Endothelial cell of umbilical vein (primary cell): ENCODE measurements at regions not wholly inside any gene's neighbourhood (a gene's known extent, or its start where the extent isn't known, plus 50 kb on each side); places are given as distances from the start of the nearest gene placed in this dataset.

Source experiments
- BruUV-seq: library from RNA; stranded (reverse); fragments of 400-500 nt; replicated peaks from 2 replicates; lab custom pipeline; 2021; lab: Mats Ljungman, UMichigan
- CTCF ChIA-PET: fragments of 300-600, 350-600 bp; sonication (Branson Sonifier 250); formaldehyde crosslinking; loops from one replicate; lab custom pipeline; 2021; ENCODE audit warnings: antibody characterized with exemption, inconsistent platforms; lab: Charles Lee
- POLR2A ChIA-PET: fragments of 300-600, 350-600 bp; sonication (Branson Sonifier 250); formaldehyde crosslinking; loops from one replicate; lab custom pipeline; 2021; ENCODE audit warnings: antibody characterized with exemption, inconsistent platforms; lab: Charles Lee
- DNase-seq: peaks from one replicate; pipeline ENCODE4 v3.0.0-alpha.2; 2011; ENCODE audit warnings: low read depth, low spot score
- FAIRE-seq: peaks from 2 replicates; lab custom pipeline; 2011; peaks lifted over from hg19 to GRCh38; lab: Jason Lieb, UNC
- H2AFZ ChIP-seq: 2 replicates; pipeline ENCODE4 v1.6.0; 2012; ENCODE audit warnings: low read depth, low read length, control low read depth, inconsistent platforms
- H3K27ac ChIP-seq: 2 replicates; pipeline ENCODE4 v1.5.1; 2011; ENCODE audit warnings: low read depth, mild to moderate bottlenecking, control low read depth, low read length, moderate library complexity; ENCODE audit not compliant: insufficient read depth
- H3K27me3 ChIP-seq, 2 experiments: 2 replicates each; pipeline versions ENCODE4 v1.6.0 to v1.6.1; 2011; ENCODE audit warnings: low read length in 2 of 2, mixed read lengths in 1 of 2; ENCODE audit not compliant: control insufficient read depth in 2 of 2, insufficient read depth in 2 of 2
- H3K36me3 ChIP-seq, 2 experiments: 2 replicates in 1 of 2; 3 replicates in 1 of 2; pipeline ENCODE4 v1.5.1; 2011; ENCODE audit warnings: low read length in 2 of 2, mild to moderate bottlenecking in 1 of 2, moderate library complexity in 1 of 2; ENCODE audit not compliant: control insufficient read depth in 2 of 2, insufficient read depth in 2 of 2; ENCODE audit errors: extremely low read depth in 1 of 2
- H3K4me1 ChIP-seq: 3 replicates; pipeline ENCODE4 v1.5.1; 2011; ENCODE audit warnings: mild to moderate bottlenecking, low read length; ENCODE audit not compliant: control insufficient read depth, insufficient read depth; ENCODE audit errors: extremely low read depth
- H3K4me2 ChIP-seq: 2 replicates; pipeline ENCODE4 v1.6.1; 2011; ENCODE audit warnings: low read length, control low read depth, mixed read lengths; ENCODE audit not compliant: insufficient read depth
- H3K4me3 ChIP-seq, 3 experiments: fragments of 200-600 bp in 1 of 3; sonication (generic), shearing (Covaris generic) in 1 of 3; replicated peaks in 1 of 3; 2 replicates each; pipeline ENCODE4 v1.5.1; 2011 to 2016; ENCODE audit warnings: control low read depth in 3 of 3, low read length in 3 of 3, mild to moderate bottlenecking in 2 of 3, inconsistent platforms in 1 of 3, low read depth in 1 of 3, moderate library complexity in 1 of 3; ENCODE audit not compliant: insufficient read depth in 1 of 3
- H3K79me2 ChIP-seq: 2 replicates; pipeline ENCODE4 v1.6.0; 2012; ENCODE audit warnings: low read length, inconsistent platforms; ENCODE audit not compliant: control insufficient read depth, insufficient read depth
- H3K9ac ChIP-seq: replicated peaks from 2 replicates; pipeline ENCODE3; 2011; ENCODE audit warnings: low read length, control low read depth; ENCODE audit not compliant: insufficient read depth; ENCODE audit errors: extremely low read depth
- H3K9me1 ChIP-seq: replicated peaks from 3 replicates; pipeline ENCODE4 v1.6.0; 2011; ENCODE audit warnings: mild to moderate bottlenecking, low read length; ENCODE audit not compliant: control insufficient read depth, insufficient read depth; ENCODE audit errors: extremely low read depth
- H3K9me3 ChIP-seq: replicated peaks from 2 replicates; pipeline ENCODE4 v1.5.1; 2012; ENCODE audit warnings: low read length, inconsistent platforms; ENCODE audit not compliant: control insufficient read depth, insufficient read depth
- H4K20me1 ChIP-seq: replicated peaks from 2 replicates; pipeline ENCODE3; 2011; ENCODE audit warnings: mild to moderate bottlenecking, low read length; ENCODE audit not compliant: control insufficient read depth, insufficient read depth; ENCODE audit errors: extremely low read depth
- CTCF ChIP-seq, 2 donors: IDR thresholded peaks; 1 replicate in 1 of 2; 2 replicates in 1 of 2; pipeline ENCODE4 v1.5.1; 2011; ENCODE audit warnings: low read length in 2 of 2, mild to moderate bottlenecking in 2 of 2, moderate library complexity in 2 of 2, control low read depth in 1 of 2, inconsistent platforms in 1 of 2, low read depth in 1 of 2; ENCODE audit not compliant: insufficient read depth in 1 of 2; ENCODE audit errors: extremely low read depth in 1 of 2
- EZH2 ChIP-seq: IDR thresholded peaks from 2 replicates; pipeline ENCODE4 v1.6.1; 2012; ENCODE audit warnings: borderline replicate concordance, low read depth, mild to moderate bottlenecking, moderate library complexity, low read length, inconsistent platforms; ENCODE audit not compliant: severe bottlenecking
- FOS ChIP-seq: IDR thresholded peaks from 2 replicates; pipeline ENCODE4 v1.6.1; 2011; ENCODE audit warnings: mild to moderate bottlenecking, low read length, moderate library complexity, borderline replicate concordance; ENCODE audit not compliant: insufficient read depth
- GATA2 ChIP-seq: IDR thresholded peaks from 2 replicates; pipeline ENCODE4 v1.7.0; 2011; ENCODE audit warnings: low read depth, mild to moderate bottlenecking, moderate library complexity, mixed read lengths, low read length; ENCODE audit not compliant: insufficient read length, insufficient read depth
- JUN ChIP-seq: IDR thresholded peaks from 2 replicates; pipeline ENCODE4 v1.6.1; 2011; ENCODE audit warnings: borderline replicate concordance, low read depth; ENCODE audit not compliant: insufficient read length, insufficient read depth
- MAX ChIP-seq: IDR thresholded peaks from 2 replicates; pipeline ENCODE4 v1.6.1; 2011; ENCODE audit not compliant: insufficient read depth, insufficient read length
- MYC ChIP-seq: IDR thresholded peaks from one replicate; pipeline ENCODE4 v1.6.1; 2011; ENCODE audit warnings: mild to moderate bottlenecking, low read depth, low read length
- POLR2A ChIP-seq: IDR thresholded peaks from 2 replicates; pipeline ENCODE4 v1.6.1; 2012; ENCODE audit warnings: low read depth, mild to moderate bottlenecking, control low read depth, low read length
- POLR2AphosphoS5 ChIP-seq: IDR thresholded peaks from 2 replicates; pipeline ENCODE4 v1.6.1; 2012; ENCODE audit warnings: low read depth, mild to moderate bottlenecking, control low read depth, low read length, moderate library complexity; ENCODE audit not compliant: insufficient read depth
- dilution Hi-C: fragments of 300-500 bp; cut with MboI; formaldehyde crosslinking; loops from one replicate; pipeline ENCODE4 v1.15.0; 2019; ENCODE audit warnings: low sequenced_read_pairs; ENCODE audit not compliant: extremely low pct_ligation_motif_present
- intact Hi-C: fragments of 100-400 bp; cut with micrococcal nuclease; formaldehyde crosslinking; loops from one replicate; pipeline ENCODE4 v1.10.0; 2022

- H3K9me3 ChIP-seq = no peaks in the 10 kb centered on the region
- no peak overlapping the region for H3K4me2 ChIP-seq
- no peaks in the 10 kb centered on the region for H3K79me2 ChIP-seq
- no TSS peak for BruUV-seq
- H3K27me3 ChIP-seq = no peaks in the 10 kb centered on the region
- CTCF ChIA-PET = no interaction called here
- POLR2A ChIA-PET = no interaction called here
- H3K9ac ChIP-seq = no peak overlapping the region
- H2AFZ ChIP-seq = no peak overlapping the region
- H3K4me1 ChIP-seq = no peaks in the 10 kb centered on the region
- no peak for FAIRE-seq
- no peaks in the 10 kb centered on the region for H3K36me3 ChIP-seq
- no peak overlapping the region for H3K27ac ChIP-seq
- no peak for DNase-seq
- no peaks in the 10 kb centered on the region for H3K9me1 ChIP-seq
- no peak overlapping the region for H3K4me3 ChIP-seq
- intact Hi-C loops (no loop called here), dilution Hi-C loops (no loop called here)
- TF ChIP-seq GATA2 (no peak), JUN (no peak), MAX (no peak)
- H4K20me1 ChIP-seq = no peaks in the 10 kb centered on the region
These were observed 873.5 kb downstream of the TTLL7 start for GRCh38 chr1:83125456-83125855.

DNA sequence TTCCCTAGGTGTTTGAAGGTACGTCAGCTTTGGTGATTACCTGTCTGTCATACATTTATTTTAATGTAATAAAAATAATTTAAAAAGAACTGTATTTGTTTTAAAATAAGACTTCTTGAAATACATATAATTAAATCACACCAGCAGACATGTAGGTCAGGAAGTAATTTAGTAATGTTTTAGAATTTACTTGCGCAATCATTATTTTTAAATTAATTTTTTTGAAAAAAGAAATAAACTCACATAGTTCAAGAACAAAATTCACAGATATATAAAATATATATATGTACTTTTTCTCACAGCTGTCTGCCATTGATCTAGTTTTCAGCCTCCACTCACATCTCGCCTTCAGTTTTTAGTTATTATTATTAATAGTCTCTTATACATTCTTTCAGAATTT, 875.9 kb downstream of the TTLL7 start:
- POLR2A ChIA-PET = no interaction called here

More for the DNA sequence above, 875.9 kb downstream of the TTLL7 start:
- no peak for TF ChIP-seq FOS
- no peak for TF ChIP-seq MYC
- TF ChIP-seq MAX = no peak
- no peak for TF ChIP-seq POLR2A
- TF ChIP-seq CTCF (IDR thresholded peaks at IDR 0.05; ENCODE audit: extremely low read depth in 1 of 2, insufficient read depth in 1 of 2, low read depth in 1 of 2, low read length in 2 of 2) = no peak
- no peak for TF ChIP-seq JUN
- no peak for TF ChIP-seq POLR2AphosphoS5
- no peak for TF ChIP-seq EZH2
- no peak for TF ChIP-seq GATA2
- no peak for DNase-seq
- intact Hi-C loops = no loop called here
- CTCF ChIA-PET = no interaction called here
- Histone ChIP-seq H3K27ac (no peak overlapping the region), H3K9me1 (no peaks in the 10 kb centered on the region), H3K4me3 (no peak overlapping the region), H3K9me3 (no peaks in the 10 kb centered on the region), H3K27me3 (no peaks in the 10 kb centered on the region), H3K4me2 (no peak overlapping the region), H3K36me3 (no peaks in the 10 kb centered on the region), H3K79me2 (no peaks in the 10 kb centered on the region), H3K9ac (no peak overlapping the region), H2AFZ (no peak overlapping the region), H3K4me1 (no peaks in the 10 kb centered on the region), H4K20me1 (no peaks in the 10 kb centered on the region)
- FAIRE-seq = no peak
- dilution Hi-C loops = no loop called here
- BruUV-seq = no TSS peak
